Endothelial cell of umbilical vein (primary cell): ENCODE measurements at regions not wholly inside any gene's neighbourhood (a gene's known extent, or its start where the extent isn't known, plus 50 kb on each side); places are given as distances from the start of the nearest gene placed in this dataset.

Experiments
- BruUV-seq: library from RNA; stranded (reverse); fragments of 400-500 nt; replicated peaks from 2 replicates; lab custom pipeline; 2021; lab: Mats Ljungman, UMichigan
- CTCF ChIA-PET: fragments of 300-600, 350-600 bp; sonication (Branson Sonifier 250); formaldehyde crosslinking; loops from one replicate; lab custom pipeline; 2021; ENCODE audit warnings: antibody characterized with exemption, inconsistent platforms; lab: Charles Lee
- POLR2A ChIA-PET: fragments of 300-600, 350-600 bp; sonication (Branson Sonifier 250); formaldehyde crosslinking; loops from one replicate; lab custom pipeline; 2021; ENCODE audit warnings: antibody characterized with exemption, inconsistent platforms; lab: Charles Lee
- DNase-seq: peaks from one replicate; pipeline ENCODE4 v3.0.0-alpha.2; 2011; ENCODE audit warnings: low read depth, low spot score
- FAIRE-seq: peaks from 2 replicates; lab custom pipeline; 2011; peaks lifted over from hg19 to GRCh38; lab: Jason Lieb, UNC
- H2AFZ ChIP-seq: 2 replicates; pipeline ENCODE4 v1.6.0; 2012; ENCODE audit warnings: low read depth, low read length, control low read depth, inconsistent platforms
- H3K27ac ChIP-seq: 2 replicates; pipeline ENCODE4 v1.5.1; 2011; ENCODE audit warnings: low read depth, mild to moderate bottlenecking, control low read depth, low read length, moderate library complexity; ENCODE audit not compliant: insufficient read depth
- H3K27me3 ChIP-seq, 2 experiments: 2 replicates each; pipeline versions ENCODE4 v1.6.0 to v1.6.1; 2011; ENCODE audit warnings: low read length in 2 of 2, mixed read lengths in 1 of 2; ENCODE audit not compliant: control insufficient read depth in 2 of 2, insufficient read depth in 2 of 2
- H3K36me3 ChIP-seq, 2 experiments: 2 replicates in 1 of 2; 3 replicates in 1 of 2; pipeline ENCODE4 v1.5.1; 2011; ENCODE audit warnings: low read length in 2 of 2, mild to moderate bottlenecking in 1 of 2, moderate library complexity in 1 of 2; ENCODE audit not compliant: control insufficient read depth in 2 of 2, insufficient read depth in 2 of 2; ENCODE audit errors: extremely low read depth in 1 of 2
- H3K4me1 ChIP-seq: 3 replicates; pipeline ENCODE4 v1.5.1; 2011; ENCODE audit warnings: mild to moderate bottlenecking, low read length; ENCODE audit not compliant: control insufficient read depth, insufficient read depth; ENCODE audit errors: extremely low read depth
- H3K4me2 ChIP-seq: 2 replicates; pipeline ENCODE4 v1.6.1; 2011; ENCODE audit warnings: low read length, control low read depth, mixed read lengths; ENCODE audit not compliant: insufficient read depth
- H3K4me3 ChIP-seq, 3 experiments: fragments of 200-600 bp in 1 of 3; sonication (generic), shearing (Covaris generic) in 1 of 3; replicated peaks in 1 of 3; 2 replicates each; pipeline ENCODE4 v1.5.1; 2011 to 2016; ENCODE audit warnings: control low read depth in 3 of 3, low read length in 3 of 3, mild to moderate bottlenecking in 2 of 3, inconsistent platforms in 1 of 3, low read depth in 1 of 3, moderate library complexity in 1 of 3; ENCODE audit not compliant: insufficient read depth in 1 of 3
- H3K79me2 ChIP-seq: 2 replicates; pipeline ENCODE4 v1.6.0; 2012; ENCODE audit warnings: low read length, inconsistent platforms; ENCODE audit not compliant: control insufficient read depth, insufficient read depth
- H3K9ac ChIP-seq: replicated peaks from 2 replicates; pipeline ENCODE3; 2011; ENCODE audit warnings: low read length, control low read depth; ENCODE audit not compliant: insufficient read depth; ENCODE audit errors: extremely low read depth
- H3K9me1 ChIP-seq: replicated peaks from 3 replicates; pipeline ENCODE4 v1.6.0; 2011; ENCODE audit warnings: mild to moderate bottlenecking, low read length; ENCODE audit not compliant: control insufficient read depth, insufficient read depth; ENCODE audit errors: extremely low read depth
- H3K9me3 ChIP-seq: replicated peaks from 2 replicates; pipeline ENCODE4 v1.5.1; 2012; ENCODE audit warnings: low read length, inconsistent platforms; ENCODE audit not compliant: control insufficient read depth, insufficient read depth
- H4K20me1 ChIP-seq: replicated peaks from 2 replicates; pipeline ENCODE3; 2011; ENCODE audit warnings: mild to moderate bottlenecking, low read length; ENCODE audit not compliant: control insufficient read depth, insufficient read depth; ENCODE audit errors: extremely low read depth
- CTCF ChIP-seq, 2 donors: IDR thresholded peaks; 1 replicate in 1 of 2; 2 replicates in 1 of 2; pipeline ENCODE4 v1.5.1; 2011; ENCODE audit warnings: low read length in 2 of 2, mild to moderate bottlenecking in 2 of 2, moderate library complexity in 2 of 2, control low read depth in 1 of 2, inconsistent platforms in 1 of 2, low read depth in 1 of 2; ENCODE audit not compliant: insufficient read depth in 1 of 2; ENCODE audit errors: extremely low read depth in 1 of 2
- EZH2 ChIP-seq: IDR thresholded peaks from 2 replicates; pipeline ENCODE4 v1.6.1; 2012; ENCODE audit warnings: borderline replicate concordance, low read depth, mild to moderate bottlenecking, moderate library complexity, low read length, inconsistent platforms; ENCODE audit not compliant: severe bottlenecking
- FOS ChIP-seq: IDR thresholded peaks from 2 replicates; pipeline ENCODE4 v1.6.1; 2011; ENCODE audit warnings: mild to moderate bottlenecking, low read length, moderate library complexity, borderline replicate concordance; ENCODE audit not compliant: insufficient read depth
- GATA2 ChIP-seq: IDR thresholded peaks from 2 replicates; pipeline ENCODE4 v1.7.0; 2011; ENCODE audit warnings: low read depth, mild to moderate bottlenecking, moderate library complexity, mixed read lengths, low read length; ENCODE audit not compliant: insufficient read length, insufficient read depth
- JUN ChIP-seq: IDR thresholded peaks from 2 replicates; pipeline ENCODE4 v1.6.1; 2011; ENCODE audit warnings: borderline replicate concordance, low read depth; ENCODE audit not compliant: insufficient read length, insufficient read depth
- MAX ChIP-seq: IDR thresholded peaks from 2 replicates; pipeline ENCODE4 v1.6.1; 2011; ENCODE audit not compliant: insufficient read depth, insufficient read length
- MYC ChIP-seq: IDR thresholded peaks from one replicate; pipeline ENCODE4 v1.6.1; 2011; ENCODE audit warnings: mild to moderate bottlenecking, low read depth, low read length
- POLR2A ChIP-seq: IDR thresholded peaks from 2 replicates; pipeline ENCODE4 v1.6.1; 2012; ENCODE audit warnings: low read depth, mild to moderate bottlenecking, control low read depth, low read length
- POLR2AphosphoS5 ChIP-seq: IDR thresholded peaks from 2 replicates; pipeline ENCODE4 v1.6.1; 2012; ENCODE audit warnings: low read depth, mild to moderate bottlenecking, control low read depth, low read length, moderate library complexity; ENCODE audit not compliant: insufficient read depth
- dilution Hi-C: fragments of 300-500 bp; cut with MboI; formaldehyde crosslinking; loops from one replicate; pipeline ENCODE4 v1.15.0; 2019; ENCODE audit warnings: low sequenced_read_pairs; ENCODE audit not compliant: extremely low pct_ligation_motif_present
- intact Hi-C: fragments of 100-400 bp; cut with micrococcal nuclease; formaldehyde crosslinking; loops from one replicate; pipeline ENCODE4 v1.10.0; 2022

DNA sequence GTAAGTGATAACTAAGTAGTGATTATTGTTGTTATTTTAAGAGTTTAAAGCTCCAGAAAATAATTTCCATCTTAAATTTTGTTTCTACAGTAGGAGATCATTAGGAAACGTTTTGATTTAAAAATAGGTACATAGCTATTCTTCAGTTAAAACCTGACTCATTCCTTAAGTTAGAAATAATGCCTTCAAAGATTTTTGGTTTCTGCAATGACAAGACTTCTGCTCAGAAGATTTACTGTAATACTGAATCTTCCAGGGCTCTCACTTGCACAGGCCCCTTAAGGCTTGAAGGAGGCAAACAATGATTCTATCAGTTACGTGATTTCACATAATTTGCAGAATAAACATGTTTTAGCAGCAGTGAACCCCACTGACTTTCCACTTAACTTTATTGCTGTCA lies 333.7 kb downstream of the RAD51AP2 start:
- Histone ChIP-seq H3K36me3 (no peaks in the 10 kb centered on the region), H3K27ac (no peak overlapping the region), H3K9ac (no peak overlapping the region), H3K4me2 (no peak overlapping the region), H2AFZ (no peak overlapping the region), H3K9me1 (no peaks in the 10 kb centered on the region), H3K9me3 (no peaks in the 10 kb centered on the region), H3K4me1 (no peaks in the 10 kb centered on the region), H3K4me3 (no peak overlapping the region), H3K27me3 (no peaks in the 10 kb centered on the region), H3K79me2 (no peaks in the 10 kb centered on the region), H4K20me1 (no peaks in the 10 kb centered on the region)
- dilution Hi-C loops: no loop called here
- BruUV-seq: no TSS peak
- ChIA-PET CTCF (no interaction called here), POLR2A (no interaction called here)
- FAIRE-seq: no peak
- intact Hi-C loops: no loop called here
- no peak for DNase-seq
- no peak for TF ChIP-seq JUN
- no peak for TF ChIP-seq CTCF (IDR thresholded peaks at IDR 0.05; ENCODE audit: extremely low read depth in 1 of 2, insufficient read depth in 1 of 2, low read depth in 1 of 2, low read length in 2 of 2)
- no peak for TF ChIP-seq POLR2A
- TF ChIP-seq FOS: no peak
- no peak for TF ChIP-seq GATA2
- TF ChIP-seq MYC: no peak
- no peak for TF ChIP-seq POLR2AphosphoS5
- no peak for TF ChIP-seq MAX
- no peak for TF ChIP-seq EZH2
